Natural killer cell treated with Interleukin-12 subunit alpha and Interleukin-12 subunit beta and Interleukin-15 and Interleukin-18, amount 100 ng/mL, for 72 hours (primary cell): ENCODE measurements at regions not wholly inside any gene's neighbourhood (a gene's known extent, or its start where the extent isn't known, plus 50 kb on each side); places are given as distances from the start of the nearest gene placed in this dataset.

Experiments used
- ATAC-seq, 2 donors: fragments of 150-1000 bp; cut with Tn5 transposase in 1 of 2; sonication (Bioruptor Pico), chemical (Tn5 transposase) in 1 of 2; 2 replicates each; pipeline ENCODE4 v1.10.0; 2021
- DNase-seq: peaks from one replicate; pipeline ENCODE4 v3.0.0; 2022; ENCODE audit warnings: low spot score
- H3K27ac Mint-ChIP-seq, 2 donors: 1 replicate in 1 of 2; 2 replicates in 1 of 2; pipeline ENCODE4 v1.8.0; 2022; ENCODE audit warnings: mixed read lengths in 2 of 2, mild to moderate bottlenecking in 1 of 2, moderate library complexity in 1 of 2
- H3K27me3 Mint-ChIP-seq, 2 donors: 1 replicate in 1 of 2; 2 replicates in 1 of 2; pipeline ENCODE4 v1.8.0; 2022; ENCODE audit warnings: mixed read lengths in 2 of 2
- H3K36me3 Mint-ChIP-seq: one replicate; pipeline ENCODE4 v1.8.0; 2022; ENCODE audit warnings: mixed read lengths
- H3K4me1 Mint-ChIP-seq, 2 donors: 1 replicate in 1 of 2; 2 replicates in 1 of 2; pipeline ENCODE4 v1.8.0; 2022; ENCODE audit warnings: low read depth in 2 of 2, mixed read lengths in 2 of 2, mild to moderate bottlenecking in 1 of 2
- H3K4me3 Mint-ChIP-seq: one replicate; pipeline ENCODE4 v1.8.0; 2022; ENCODE audit warnings: mixed read lengths
- H3K9me3 Mint-ChIP-seq: 2 replicates; pipeline ENCODE4 v1.8.0; 2022; ENCODE audit warnings: mixed read lengths

DNA sequence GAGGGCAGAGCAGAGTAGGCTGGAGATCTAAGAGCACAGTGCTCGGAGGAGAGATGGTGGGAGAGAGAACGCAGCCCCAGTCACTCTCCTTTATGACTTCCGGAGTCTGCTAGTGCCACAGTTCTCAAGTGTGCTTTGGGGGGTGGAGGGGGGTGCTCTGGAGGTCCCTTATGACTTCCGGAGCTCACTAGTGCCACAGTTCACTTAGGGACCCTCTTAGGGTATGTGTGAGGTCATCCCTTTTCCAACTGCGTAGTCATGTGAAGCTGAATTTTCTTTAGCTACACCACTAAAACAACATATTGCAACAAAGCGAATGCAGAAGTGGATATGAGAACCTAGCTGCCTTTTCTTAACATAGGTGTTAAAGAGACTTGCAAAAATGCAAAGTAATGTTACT, 153.7 kb upstream of the KCTD1 start:
- H3K27ac Mint-ChIP-seq: no peak overlapping the region
- no peak overlapping the region for H3K4me3 Mint-ChIP-seq
- no peaks in the 10 kb centered on the region for H3K9me3 Mint-ChIP-seq
- peak in 1 of 2 donors; percentile 19 for ATAC-seq
- no peak for DNase-seq
- H3K36me3 Mint-ChIP-seq: no peaks in the 10 kb centered on the region
- H3K27me3 Mint-ChIP-seq: peaks cover 3 to 11% of the 10 kb centered on the region in 2 donors
- no peaks in the 10 kb centered on the region for H3K4me1 Mint-ChIP-seq

DNA sequence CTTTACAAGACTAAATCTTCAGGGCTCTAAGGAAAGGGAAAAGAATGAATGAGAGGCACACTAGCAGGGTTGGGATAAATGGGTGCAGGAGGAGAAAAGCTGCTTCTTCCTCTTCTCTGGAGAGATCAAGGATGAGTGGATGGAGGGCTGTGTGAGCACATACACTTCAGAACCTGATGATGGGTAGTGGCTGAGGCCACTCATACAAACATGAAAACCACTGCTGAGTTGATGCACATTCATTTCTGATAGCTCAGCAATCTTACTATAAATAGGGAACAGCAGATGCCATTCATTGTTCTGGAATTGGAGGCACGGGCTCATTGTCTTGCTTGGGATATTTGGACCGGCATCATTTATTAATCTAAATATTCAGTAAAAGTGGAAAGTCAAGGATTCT, 152.4 kb upstream of the KCTD1 start:
- no peaks in the 10 kb centered on the region for H3K36me3 Mint-ChIP-seq
- no peaks in the 10 kb centered on the region for H3K9me3 Mint-ChIP-seq

DNA sequence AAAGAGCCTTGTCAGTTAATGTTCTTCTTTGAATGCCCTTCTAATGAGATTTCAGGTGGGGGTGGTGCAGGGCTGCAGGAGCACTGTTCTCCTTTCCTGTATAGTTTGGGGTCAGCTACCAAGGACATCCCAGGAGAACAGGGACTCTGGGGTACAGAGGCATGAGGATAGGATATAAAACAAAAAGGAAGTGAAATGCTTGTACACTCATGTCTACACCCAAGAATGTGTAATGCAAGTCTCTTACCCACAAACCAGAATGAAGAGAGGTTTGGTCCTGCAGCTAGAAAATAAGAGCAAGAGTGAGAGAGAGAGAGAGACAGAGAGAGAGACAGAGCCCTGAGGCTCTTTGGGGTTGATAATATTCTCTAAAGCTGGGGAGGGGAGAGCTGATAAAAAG, 151.8 kb upstream of the KCTD1 start:
- no peak for ATAC-seq
- Mint-ChIP-seq H3K4me3 (no peak overlapping the region), H3K4me1 (no peaks in the 10 kb centered on the region), H3K27ac (no peak overlapping the region), H3K9me3 (no peaks in the 10 kb centered on the region), H3K27me3 (peaks cover 0 to 5% of the 10 kb centered on the region in 2 donors), H3K36me3 (no peaks in the 10 kb centered on the region)
- no peak for DNase-seq

More for the DNA sequence above, 152.4 kb upstream of the KCTD1 start:
- Mint-ChIP-seq H3K27ac (no peak overlapping the region), H3K27me3 (peaks cover 0 to 7% of the 10 kb centered on the region in 2 donors), H3K4me3 (no peak overlapping the region), H3K4me1 (no peaks in the 10 kb centered on the region)
- ATAC-seq: no peak
- DNase-seq: no peak

DNA sequence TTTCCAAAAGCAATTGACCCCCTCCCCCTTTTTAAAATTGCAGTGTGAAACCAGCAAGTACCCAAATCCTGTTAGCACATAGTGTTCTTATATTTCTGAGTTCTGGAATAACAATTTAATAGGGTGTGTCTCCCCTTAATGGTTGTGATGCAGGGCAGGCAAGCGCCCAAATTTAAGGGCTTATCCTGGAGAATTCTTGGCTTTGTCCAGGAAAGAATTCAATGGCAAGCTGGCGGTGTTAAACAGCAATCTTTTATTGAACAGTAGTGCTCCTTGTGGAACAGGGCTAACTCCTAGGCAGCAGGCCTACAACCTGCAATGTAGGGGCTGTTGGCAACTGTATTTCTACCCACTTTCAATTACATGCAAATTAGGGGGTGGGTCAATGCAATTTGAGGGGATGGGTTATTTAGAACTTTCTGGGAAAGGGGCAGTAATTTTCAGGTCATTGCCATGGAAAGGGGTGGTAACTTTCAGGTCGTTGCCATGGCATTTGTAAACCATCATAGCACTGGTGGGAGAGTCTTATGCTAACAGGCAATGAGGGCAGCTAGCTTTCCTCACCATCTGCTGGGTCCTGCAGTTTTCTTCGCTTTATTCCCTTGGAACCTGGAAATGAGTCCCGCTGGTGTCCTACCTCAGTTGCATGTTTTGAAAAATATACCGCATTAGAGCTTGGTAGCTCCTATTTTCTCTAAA, 149.0 kb upstream of the KCTD1 start:
- no peak overlapping the region for H3K27ac Mint-ChIP-seq
- no peaks in the 10 kb centered on the region for H3K36me3 Mint-ChIP-seq
- no peaks in the 10 kb centered on the region for H3K4me1 Mint-ChIP-seq
- no peak for DNase-seq
- no peak for ATAC-seq
- no peak overlapping the region for H3K4me3 Mint-ChIP-seq
- H3K27me3 Mint-ChIP-seq: peaks cover 0 to 2% of the 10 kb centered on the region in 2 donors
- H3K9me3 Mint-ChIP-seq: no peaks in the 10 kb centered on the region

DNA sequence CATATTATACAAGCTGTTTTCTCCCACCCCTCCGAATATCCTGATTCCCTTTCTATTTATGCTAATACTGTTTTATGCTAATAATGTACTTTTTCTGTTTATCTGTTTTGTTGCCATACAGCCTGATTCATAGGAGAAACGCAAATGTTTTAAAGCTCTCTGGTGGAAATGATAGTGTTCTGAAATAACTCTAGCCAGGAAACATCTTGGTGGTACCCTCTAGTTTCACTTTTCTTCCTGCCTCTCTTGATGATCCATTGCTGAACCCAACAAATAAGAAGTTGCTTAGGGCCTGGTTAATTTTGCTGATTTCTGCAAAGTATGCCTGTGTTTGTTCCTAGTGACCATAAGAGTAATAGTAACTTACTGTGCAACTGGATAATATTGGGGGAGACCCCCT, 148.4 kb upstream of the KCTD1 start:
- peaks cover under 1% of the 10 kb centered on the region for H3K36me3 Mint-ChIP-seq
- H3K27ac Mint-ChIP-seq: no peak overlapping the region
- H3K4me1 Mint-ChIP-seq: no peaks in the 10 kb centered on the region
- no peak for ATAC-seq
- H3K9me3 Mint-ChIP-seq: no peaks in the 10 kb centered on the region
- DNase-seq: no peak
- no peak overlapping the region for H3K4me3 Mint-ChIP-seq
- H3K27me3 Mint-ChIP-seq: peaks cover 0 to 2% of the 10 kb centered on the region in 2 donors

DNA sequence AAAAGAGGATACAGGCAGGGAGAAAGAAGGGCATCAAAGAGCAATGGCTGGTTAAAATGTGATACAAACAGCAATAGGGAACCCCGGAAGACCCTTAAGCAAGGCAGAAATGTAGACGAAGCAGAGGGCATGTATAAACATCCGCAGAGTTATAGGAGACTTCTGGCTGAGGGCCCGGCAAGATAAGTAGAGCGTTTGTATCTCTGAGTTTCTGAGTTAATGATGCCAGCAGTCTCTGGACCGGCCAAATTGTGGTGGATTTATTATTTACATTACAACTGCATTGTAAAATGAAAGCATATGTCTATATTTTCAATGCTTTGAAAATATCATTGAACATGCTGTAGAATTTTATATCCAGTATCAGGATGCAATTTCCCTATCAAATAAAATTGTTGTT, 148.0 kb upstream of the KCTD1 start:
- Mint-ChIP-seq H3K27ac (no peak overlapping the region), H3K36me3 (peaks cover 4% of the 10 kb centered on the region), H3K4me3 (no peak overlapping the region), H3K9me3 (peaks cover 3% of the 10 kb centered on the region), H3K4me1 (no peaks in the 10 kb centered on the region), H3K27me3 (peaks cover 0 to 2% of the 10 kb centered on the region in 2 donors)
- DNase-seq: no peak
- ATAC-seq: no peak

DNA sequence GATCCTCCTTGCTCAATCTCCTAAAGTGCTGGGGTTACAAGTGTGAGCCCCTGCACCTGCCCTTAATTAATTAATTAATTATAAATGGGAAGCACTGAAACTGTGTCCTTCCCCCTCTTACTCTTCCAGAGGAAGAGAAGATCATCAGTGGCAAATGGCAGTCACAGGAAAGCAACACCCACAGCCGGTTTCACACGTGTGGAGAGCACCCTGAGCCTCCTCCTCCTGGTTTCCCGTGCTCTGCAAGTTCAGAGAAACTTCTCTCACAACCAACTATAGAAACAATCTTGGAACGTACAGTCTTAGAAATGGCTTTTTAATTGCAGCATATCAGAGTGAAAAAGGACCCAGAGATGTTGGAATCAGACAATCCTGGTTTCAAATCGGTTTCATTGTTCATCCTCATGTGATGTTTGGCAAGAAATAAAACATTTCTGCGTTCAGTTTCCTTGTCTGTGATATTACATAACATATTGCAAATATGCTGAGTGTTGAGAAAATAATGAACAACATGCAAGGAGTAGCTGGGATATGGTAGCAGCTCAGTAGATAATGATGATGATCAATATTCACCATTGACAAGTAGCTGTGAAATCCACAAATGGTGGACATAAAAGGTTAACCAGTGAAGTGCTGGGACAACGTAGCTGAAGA, 141.0 kb upstream of the KCTD1 start:
- peaks cover 0 to 6% of the 10 kb centered on the region in 2 donors for H3K27me3 Mint-ChIP-seq
- no peaks in the 10 kb centered on the region for H3K4me1 Mint-ChIP-seq
- no peak overlapping the region for H3K27ac Mint-ChIP-seq
- H3K36me3 Mint-ChIP-seq: peaks cover 4% of the 10 kb centered on the region
- ATAC-seq: no peak
- H3K9me3 Mint-ChIP-seq: peaks cover 3% of the 10 kb centered on the region
- H3K4me3 Mint-ChIP-seq: no peak overlapping the region
- no peak for DNase-seq

DNA sequence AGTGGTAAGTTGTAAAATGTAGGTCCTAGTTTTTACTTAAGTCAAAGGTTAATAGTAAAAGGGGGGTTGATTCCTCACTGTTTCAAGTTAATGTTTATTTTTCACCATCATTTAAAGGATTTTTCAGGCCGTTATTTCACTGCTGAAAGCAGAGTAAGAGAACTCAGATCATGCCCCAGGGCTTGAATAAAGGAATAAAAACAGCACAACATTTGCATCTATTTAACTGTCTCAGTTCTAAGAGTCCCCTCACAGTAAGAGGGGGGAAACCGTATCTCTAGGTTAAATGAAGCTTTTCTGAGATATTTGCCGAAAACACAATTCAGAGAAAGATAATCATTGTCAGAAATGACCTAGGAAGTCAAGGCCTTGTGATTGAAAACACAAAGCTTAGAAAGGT, 138.2 kb upstream of the KCTD1 start:
- Mint-ChIP-seq H3K27ac (no peak overlapping the region), H3K27me3 (peaks cover 2 to 6% of the 10 kb centered on the region in 2 donors), H3K4me1 (no peaks in the 10 kb centered on the region), H3K4me3 (no peak overlapping the region), H3K9me3 (peaks cover 1% of the 10 kb centered on the region), H3K36me3 (peaks cover 2% of the 10 kb centered on the region)
- no peak for ATAC-seq
- DNase-seq: no peak

DNA sequence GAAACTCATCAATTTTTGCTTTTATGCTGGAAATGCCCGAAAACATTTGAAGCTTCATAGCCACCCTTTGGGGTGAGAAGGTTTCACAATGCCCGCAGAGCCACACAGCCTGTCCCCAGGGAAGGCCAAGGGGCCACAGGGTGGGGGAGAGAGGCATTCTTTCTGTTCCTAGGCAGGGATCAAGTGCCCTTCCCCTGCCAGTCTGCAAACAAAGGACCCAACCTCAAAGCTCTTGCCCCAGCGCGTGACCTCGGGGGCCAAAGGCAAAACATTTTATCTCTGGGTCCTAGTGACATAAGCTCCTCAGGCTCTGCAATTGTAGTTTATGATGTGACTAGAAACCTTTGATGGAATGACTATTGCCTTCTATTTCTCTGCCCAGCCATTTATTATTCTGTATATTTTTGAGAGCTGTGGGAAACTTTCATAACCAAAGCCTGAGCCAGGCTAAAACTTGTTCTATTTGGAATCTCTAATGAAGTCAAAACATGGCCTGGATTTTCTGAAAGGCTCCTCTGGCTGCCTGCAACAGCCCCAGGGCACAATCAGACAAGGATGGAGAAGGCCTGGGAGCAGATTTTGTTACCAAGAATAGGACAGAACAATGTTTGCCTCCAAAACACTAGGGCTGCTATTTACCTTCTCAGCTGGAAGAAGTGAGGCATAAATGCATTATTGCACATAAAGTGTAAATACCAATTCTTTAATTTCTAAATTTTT, 137.2 kb upstream of the KCTD1 start:
- DNase-seq (no peak), ATAC-seq (no peak)
- no peak overlapping the region for H3K4me3 Mint-ChIP-seq

DNA sequence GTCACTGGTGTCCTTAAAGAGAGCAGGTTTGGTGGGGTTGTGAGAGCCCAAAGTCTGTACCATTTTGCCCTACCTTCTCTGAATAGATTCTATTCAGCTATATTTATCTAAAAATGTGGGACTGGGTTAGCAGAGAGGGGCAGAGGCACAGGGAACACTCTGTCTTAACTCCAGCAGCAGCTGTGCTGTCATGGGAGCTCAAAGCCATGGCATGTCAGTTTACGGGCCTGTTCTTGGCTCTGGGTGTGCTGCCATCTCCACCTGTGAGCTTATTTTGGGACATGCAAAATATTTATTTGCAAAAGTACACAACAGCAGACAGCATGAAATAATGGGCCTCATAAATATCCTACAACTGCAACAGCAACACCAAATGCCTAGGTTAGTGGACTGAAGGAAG, 129.6 kb upstream of the KCTD1 start:
- Mint-ChIP-seq H3K27me3 (peaks cover 7 to 8% of the 10 kb centered on the region in 2 donors), H3K27ac (no peak overlapping the region), H3K4me1 (no peaks in the 10 kb centered on the region), H3K9me3 (peaks cover 9% of the 10 kb centered on the region), H3K4me3 (no peak overlapping the region), H3K36me3 (no peaks in the 10 kb centered on the region)
- ATAC-seq (no peak), DNase-seq (no peak)

More for the DNA sequence above, 137.2 kb upstream of the KCTD1 start:
- Mint-ChIP-seq H3K4me1 (no peaks in the 10 kb centered on the region), H3K9me3 (no peaks in the 10 kb centered on the region), H3K27me3 (peaks cover 2 to 6% of the 10 kb centered on the region in 2 donors), H3K36me3 (no peaks in the 10 kb centered on the region), H3K27ac (no peak overlapping the region)

DNA sequence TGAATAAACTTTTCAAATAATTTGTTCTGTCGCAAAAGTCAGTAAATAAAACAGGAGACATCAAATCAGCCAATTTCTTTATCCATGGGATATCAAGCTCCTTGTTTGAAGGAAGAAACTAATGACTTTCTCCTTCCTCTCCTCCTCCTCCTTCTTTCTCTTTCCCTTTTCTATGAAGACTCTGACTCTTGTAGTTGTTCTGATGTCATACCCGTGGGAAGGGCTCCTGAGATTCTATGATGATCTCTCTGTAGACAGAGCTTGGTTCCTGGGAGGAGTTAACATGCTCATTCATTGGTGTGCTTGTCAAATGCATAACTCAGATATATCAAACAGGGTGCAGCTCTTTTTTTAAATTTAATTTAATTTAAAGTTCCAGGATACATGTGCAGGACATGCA, 118.7 kb upstream of the KCTD1 start:
- no peak for ATAC-seq
- Mint-ChIP-seq H3K4me1 (no peaks in the 10 kb centered on the region), H3K36me3 (no peaks in the 10 kb centered on the region), H3K27me3 (peaks cover 13 to 20% of the 10 kb centered on the region in 2 donors), H3K9me3 (no peaks in the 10 kb centered on the region), H3K4me3 (no peak overlapping the region), H3K27ac (no peak overlapping the region)
- DNase-seq: no peak

DNA sequence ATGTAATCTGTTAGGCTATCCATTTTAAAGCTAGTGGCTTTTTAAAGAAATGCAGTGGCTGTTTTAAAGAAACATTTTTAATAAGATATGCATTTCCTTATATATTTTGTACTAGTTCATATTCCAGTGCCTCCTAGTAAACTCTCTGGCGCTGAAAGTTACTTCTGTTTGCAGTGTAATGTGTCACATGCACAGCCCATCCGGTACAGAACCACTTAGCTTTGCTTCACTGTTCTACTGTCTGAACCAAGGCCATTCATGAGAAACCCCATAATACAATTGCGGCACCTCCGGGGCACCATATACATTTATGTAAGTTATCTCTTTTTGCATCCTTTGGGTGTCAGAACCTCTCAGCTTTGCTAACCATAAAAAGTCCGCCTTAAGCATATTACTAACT, 114.6 kb upstream of the KCTD1 start:
- ATAC-seq (no peak), DNase-seq (no peak)
- Mint-ChIP-seq H3K36me3 (no peaks in the 10 kb centered on the region), H3K4me1 (peaks cover 0 to 4% of the 10 kb centered on the region in 2 donors), H3K27me3 (peaks cover 25 to 30% of the 10 kb centered on the region in 2 donors), H3K27ac (no peak overlapping the region), H3K9me3 (peaks cover 2% of the 10 kb centered on the region), H3K4me3 (no peak overlapping the region)

DNA sequence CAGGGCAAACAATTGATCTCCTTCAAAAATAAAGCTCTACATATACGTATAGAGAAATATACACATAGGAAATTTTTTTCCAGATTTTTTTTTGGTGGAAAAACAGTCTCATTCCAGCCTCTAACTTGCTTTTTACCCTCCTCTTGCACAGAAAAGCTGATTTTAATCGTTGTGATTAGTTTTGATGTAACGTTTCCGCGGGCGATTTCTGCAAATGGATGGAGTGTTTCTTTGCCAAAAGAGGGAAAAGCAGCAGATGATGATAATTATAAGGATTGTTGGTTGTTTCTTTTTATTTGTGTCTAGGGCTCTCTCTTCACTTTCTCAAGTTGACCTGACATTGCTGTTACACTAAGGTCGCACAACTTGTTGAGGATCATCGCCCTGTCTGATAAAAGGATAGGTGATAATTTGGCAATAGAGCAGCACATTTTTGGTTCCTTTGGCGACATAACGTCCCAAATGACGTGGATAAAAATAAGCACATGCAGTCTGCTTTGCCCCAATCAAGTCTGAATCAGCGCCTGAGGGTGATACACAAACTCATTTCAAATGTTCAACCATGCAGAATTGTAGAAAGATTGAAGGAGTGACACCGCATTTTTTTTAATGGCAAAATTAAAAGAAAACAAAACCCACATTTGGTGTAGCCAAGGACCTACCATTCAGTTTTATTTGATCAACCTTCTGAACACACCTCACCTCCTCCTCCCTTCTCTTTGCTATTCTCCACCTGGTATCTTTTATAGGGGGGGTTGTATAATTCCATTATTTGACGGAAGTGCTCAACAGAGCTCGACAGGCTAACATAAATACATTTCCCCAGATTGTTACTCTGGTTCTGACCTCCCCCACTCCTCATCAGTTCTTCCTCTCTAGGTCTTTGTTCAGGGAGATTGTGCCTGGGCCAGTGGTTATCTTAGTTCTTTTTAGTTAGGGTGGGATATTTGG, 109.6 kb upstream of the KCTD1 start:
- H3K9me3 Mint-ChIP-seq: peaks cover 2% of the 10 kb centered on the region
- H3K36me3 Mint-ChIP-seq: peaks cover 7% of the 10 kb centered on the region
- peaks cover 51 to 54% of the 10 kb centered on the region in 2 donors for H3K27me3 Mint-ChIP-seq
- no peak for ATAC-seq
- peak overlapping the region; percentile 79 for H3K4me3 Mint-ChIP-seq
- H3K27ac Mint-ChIP-seq: no peak overlapping the region
- DNase-seq: no peak
- H3K4me1 Mint-ChIP-seq: peaks cover 5 to 11% of the 10 kb centered on the region in 2 donors
